GM08714 (cell line): ENCODE measurements at regions not wholly inside any gene's neighbourhood (a gene's known extent, or its start where the extent isn't known, plus 50 kb on each side); places are given as distances from the start of the nearest gene placed in this dataset.

Experiments used
- H3K4me3 ChIP-seq: fragments of 200-500 bp; sonication (Bioruptor generic); 2 replicates; pipeline ENCODE4 v1.5.1; 2014; ENCODE audit warnings: mild to moderate bottlenecking, low read length, inconsistent platforms
- ZNF274 ChIP-seq: IDR thresholded peaks from 2 replicates; pipeline ENCODE4 v1.6.1; 2012; ENCODE audit warnings: mild to moderate bottlenecking, low read depth, low read length

GRCh38 chr9:107949061-107949460, 459.5 kb upstream of the KLF4 start:
- no peak for TF ChIP-seq ZNF274
- no peak overlapping the region for H3K4me3 ChIP-seq

- H3K4me3 ChIP-seq = no peak overlapping the region
- TF ChIP-seq ZNF274 = no peak
Measured at GRCh38 chr9:107948601-107949000, 459.0 kb upstream of the KLF4 start.

- TF ChIP-seq ZNF274 = no peak
- no peak overlapping the region for H3K4me3 ChIP-seq
Measured at GRCh38 chr9:107948086-107948485, 458.5 kb upstream of the KLF4 start.

GRCh38 chr9:107946364-107947141, 457.0 kb upstream of the KLF4 start:
- TF ChIP-seq ZNF274 = no peak

GRCh38 chr9:107945961-107946360, 456.4 kb upstream of the KLF4 start:
- no peak overlapping the region for H3K4me3 ChIP-seq
- no peak for TF ChIP-seq ZNF274

More at GRCh38 chr9:107946364-107947141, 457.0 kb upstream of the KLF4 start:
- no peak overlapping the region for H3K4me3 ChIP-seq

GRCh38 chr9:107945493-107945892, 455.9 kb upstream of the KLF4 start:
- no peak overlapping the region for H3K4me3 ChIP-seq
- no peak for TF ChIP-seq ZNF274

GRCh38 chr9:107944387-107944786, 454.8 kb upstream of the KLF4 start:
- H3K4me3 ChIP-seq = no peak overlapping the region
- no peak for TF ChIP-seq ZNF274

- no peak for TF ChIP-seq ZNF274
- no peak overlapping the region for H3K4me3 ChIP-seq
Measured at GRCh38 chr9:107943901-107944300, 454.3 kb upstream of the KLF4 start.

GRCh38 chr9:107942856-107943255, 453.3 kb upstream of the KLF4 start:
- TF ChIP-seq ZNF274 = no peak
- no peak overlapping the region for H3K4me3 ChIP-seq

- TF ChIP-seq ZNF274 = no peak
- no peak overlapping the region for H3K4me3 ChIP-seq
Measured at GRCh38 chr9:107942291-107942690, 452.7 kb upstream of the KLF4 start.

GRCh38 chr9:107940616-107941595, 451.3 kb upstream of the KLF4 start:
- no peak overlapping the region for H3K4me3 ChIP-seq
- no peak for TF ChIP-seq ZNF274

- TF ChIP-seq ZNF274 = no peak
- H3K4me3 ChIP-seq = no peak overlapping the region
Measured at GRCh38 chr9:107938801-107939386, 449.3 kb upstream of the KLF4 start.

GRCh38 chr9:107935931-107936330, 446.4 kb upstream of the KLF4 start:
- no peak for TF ChIP-seq ZNF274
- no peak overlapping the region for H3K4me3 ChIP-seq

GRCh38 chr9:107933516-107933915, 443.9 kb upstream of the KLF4 start:
- TF ChIP-seq ZNF274 = no peak
- H3K4me3 ChIP-seq = no peak overlapping the region
